Mammary epithelial cell (primary cell): ENCODE measurements at regions not wholly inside any gene's neighbourhood (a gene's known extent, or its start where the extent isn't known, plus 50 kb on each side); places are given as distances from the start of the nearest gene placed in this dataset.

Experiments
- CTCF ChIP-seq, 2 donors: IDR thresholded peaks in 1 of 2; conservative IDR thresholded peaks in 1 of 2; 2 replicates each; pipeline ENCODE4 v1.5.1; 2011 to 2012; ENCODE audit warnings: inconsistent platforms in 2 of 2, low read length in 2 of 2, mild to moderate bottlenecking in 2 of 2, control low read depth in 1 of 2, low read depth in 1 of 2; ENCODE audit not compliant: insufficient read depth in 1 of 2; ENCODE audit errors: extremely low read depth in 1 of 2
- EZH2 ChIP-seq: IDR thresholded peaks from 2 replicates; pipeline ENCODE4 v1.6.1; 2012; ENCODE audit warnings: low read length, inconsistent platforms, borderline replicate concordance

- TF ChIP-seq CTCF (conservative IDR thresholded peaks at IDR 0.05 in 1 of 2, IDR thresholded peaks at IDR 0.05 in 1 of 2; ENCODE audit: extremely low read depth in 1 of 2, insufficient read depth in 1 of 2, low read depth in 1 of 2, low read length in 2 of 2) (no peak), EZH2 (no peak)
Measured at GRCh38 chr5:62783374-62784057, 204.9 kb downstream of the LRRC70 start.
